ENCODE measurements at regions not wholly inside any gene's neighbourhood (a gene's known extent, or its start where the extent isn't known, plus 50 kb on each side); places are given as distances from the start of the nearest gene placed in this dataset.
"Not testable (repeated sequence)": the region's sequence is repeated elsewhere in the genome, so short reads cannot be mapped to it uniquely, and the experiment has no call there.

DNA sequence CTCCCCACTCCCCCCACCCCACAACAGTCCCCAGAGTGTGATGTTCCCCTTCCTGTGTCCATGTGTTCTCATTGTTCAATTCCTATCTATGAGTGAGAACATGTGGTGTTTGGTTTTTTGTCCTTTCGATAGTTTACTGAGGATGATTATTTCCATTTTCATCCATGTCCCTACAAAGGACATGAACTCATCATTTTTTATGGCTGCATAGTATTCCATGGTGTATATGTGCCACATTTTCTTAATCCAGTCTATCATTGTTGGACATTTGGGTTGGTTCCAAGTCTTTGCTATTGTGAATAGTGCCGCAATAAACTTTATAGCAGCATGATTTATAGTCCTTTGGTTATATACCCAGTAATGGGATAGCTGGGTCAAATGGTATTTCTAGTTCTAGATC, 106.6 kb upstream of the WIPF3 start:
- TF ChIP-seq, protein P1, sequence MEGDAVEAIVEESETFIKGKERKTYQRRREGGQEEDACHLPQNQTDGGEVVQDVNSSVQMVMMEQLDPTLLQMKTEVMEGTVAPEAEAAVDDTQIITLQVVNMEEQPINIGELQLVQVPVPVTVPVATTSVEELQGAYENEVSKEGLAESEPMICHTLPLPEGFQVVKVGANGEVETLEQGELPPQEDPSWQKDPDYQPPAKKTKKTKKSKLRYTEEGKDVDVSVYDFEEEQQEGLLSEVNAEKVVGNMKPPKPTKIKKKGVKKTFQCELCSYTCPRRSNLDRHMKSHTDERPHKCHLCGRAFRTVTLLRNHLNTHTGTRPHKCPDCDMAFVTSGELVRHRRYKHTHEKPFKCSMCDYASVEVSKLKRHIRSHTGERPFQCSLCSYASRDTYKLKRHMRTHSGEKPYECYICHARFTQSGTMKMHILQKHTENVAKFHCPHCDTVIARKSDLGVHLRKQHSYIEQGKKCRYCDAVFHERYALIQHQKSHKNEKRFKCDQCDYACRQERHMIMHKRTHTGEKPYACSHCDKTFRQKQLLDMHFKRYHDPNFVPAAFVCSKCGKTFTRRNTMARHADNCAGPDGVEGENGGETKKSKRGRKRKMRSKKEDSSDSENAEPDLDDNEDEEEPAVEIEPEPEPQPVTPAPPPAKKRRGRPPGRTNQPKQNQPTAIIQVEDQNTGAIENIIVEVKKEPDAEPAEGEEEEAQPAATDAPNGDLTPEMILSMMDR (IDR thresholded peaks at IDR 0.05; ENCODE audit: control extremely low read depth in 1 of 3, insufficient read depth in 1 of 3, low read depth in 1 of 3, low read length in 3 of 3) = not testable (repeated sequence)
- TF ChIP-seq, protein P2, sequence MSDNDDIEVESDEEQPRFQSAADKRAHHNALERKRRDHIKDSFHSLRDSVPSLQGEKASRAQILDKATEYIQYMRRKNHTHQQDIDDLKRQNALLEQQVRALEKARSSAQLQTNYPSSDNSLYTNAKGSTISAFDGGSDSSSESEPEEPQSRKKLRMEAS (IDR thresholded peaks at IDR 0.05) = not testable (repeated sequence)
- not testable (repeated sequence) for TF ChIP-seq KDM4A (IDR thresholded peaks at IDR 0.05; ENCODE audit: low read depth, low read length, severe bottlenecking); CBX5 (IDR thresholded peaks at IDR 0.05; ENCODE audit: low read depth, low read length); SP2 (IDR thresholded peaks at IDR 0.05; ENCODE audit: low read length); JUN (IDR thresholded peaks at IDR 0.05; ENCODE audit: low read depth, low read length); POLR2AphosphoS5 (IDR thresholded peaks at IDR 0.05; ENCODE audit: low read depth, low read length); CREB1 (IDR thresholded peaks at IDR 0.05); TAF1 (IDR thresholded peaks at IDR 0.05; ENCODE audit: low read depth, low read length); SP1 (IDR thresholded peaks at IDR 0.05; ENCODE audit: low read depth, low read length); CHD2 (IDR thresholded peaks at IDR 0.05; ENCODE audit: low read length)
- TF ChIP-seq, protein P3, sequence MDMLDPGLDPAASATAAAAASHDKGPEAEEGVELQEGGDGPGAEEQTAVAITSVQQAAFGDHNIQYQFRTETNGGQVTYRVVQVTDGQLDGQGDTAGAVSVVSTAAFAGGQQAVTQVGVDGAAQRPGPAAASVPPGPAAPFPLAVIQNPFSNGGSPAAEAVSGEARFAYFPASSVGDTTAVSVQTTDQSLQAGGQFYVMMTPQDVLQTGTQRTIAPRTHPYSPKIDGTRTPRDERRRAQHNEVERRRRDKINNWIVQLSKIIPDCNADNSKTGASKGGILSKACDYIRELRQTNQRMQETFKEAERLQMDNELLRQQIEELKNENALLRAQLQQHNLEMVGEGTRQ (IDR thresholded peaks at IDR 0.05; ENCODE audit: low read length) = not testable (repeated sequence)
